RPMI8226 (cell line): ENCODE measurements at regions not wholly inside any gene's neighbourhood (a gene's known extent, or its start where the extent isn't known, plus 50 kb on each side); places are given as distances from the start of the nearest gene placed in this dataset.
"Not testable (repeated sequence)": the region's sequence is repeated elsewhere in the genome, so short reads cannot be mapped to it uniquely, and the experiment has no call there.

ENCODE experiments used
- DNase-seq: peaks from one replicate; pipeline ENCODE4 v3.0.0-alpha.2; 2015

GRCh38 chr2:145782607-145783006 lies 1262.7 kb upstream of the ZEB2 start:
- DNase-seq, result not testable (repeated sequence)

GRCh38 chr2:145777914-145778313 lies 1258.0 kb upstream of the ZEB2 start:
- DNase-seq, result no peak

DNA sequence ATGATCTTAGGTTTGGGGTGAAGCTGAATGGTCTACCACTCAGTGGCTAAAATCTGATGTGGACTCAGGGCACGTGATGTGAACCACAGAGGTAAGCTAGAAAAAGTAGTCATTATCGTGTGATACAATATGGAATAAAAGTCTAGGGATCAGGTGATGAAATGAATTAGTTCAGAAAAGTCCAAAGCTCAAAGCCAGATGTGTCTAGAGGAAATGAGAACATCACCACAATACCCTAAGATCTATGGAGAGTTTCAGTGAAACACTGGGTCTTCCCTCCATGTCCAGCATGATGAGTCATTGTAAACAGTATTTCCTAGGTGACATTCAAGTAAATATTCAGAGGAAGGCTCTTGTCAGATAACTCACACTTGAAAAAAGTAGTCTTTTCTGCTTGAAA lies 1257.4 kb upstream of the ZEB2 start:
- no peak for DNase-seq

- no peak for DNase-seq
These were observed 1255.7 kb upstream of the ZEB2 start for GRCh38 chr2:145775591-145775990.

- no peak for DNase-seq
These were observed 1251.6 kb upstream of the ZEB2 start for GRCh38 chr2:145771525-145771924.

- no peak for DNase-seq
These were observed 1249.2 kb upstream of the ZEB2 start for GRCh38 chr2:145769011-145769716.

GRCh38 chr2:145765874-145766273 lies 1246.0 kb upstream of the ZEB2 start:
- no peak for DNase-seq

DNA sequence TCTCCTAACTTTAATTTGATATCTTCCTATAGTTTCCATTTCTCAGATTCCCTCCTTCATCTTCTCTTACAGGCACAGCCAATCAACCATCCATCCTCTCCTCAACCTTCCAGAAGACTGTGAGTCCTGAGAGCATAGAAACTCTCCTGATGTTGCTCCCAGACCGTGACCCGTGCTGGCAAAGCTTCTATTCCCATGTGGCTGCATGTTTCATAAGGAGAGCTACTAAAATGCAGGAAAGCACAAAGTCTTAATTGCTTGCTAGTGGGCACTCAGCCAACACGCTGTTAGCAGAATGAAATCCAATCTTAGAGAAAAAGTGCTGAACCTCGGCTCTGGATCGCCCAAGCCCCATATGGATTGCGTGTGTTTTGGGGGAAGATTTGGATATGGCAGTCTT lies 1244.7 kb upstream of the ZEB2 start:
- DNase-seq, result no peak

DNA sequence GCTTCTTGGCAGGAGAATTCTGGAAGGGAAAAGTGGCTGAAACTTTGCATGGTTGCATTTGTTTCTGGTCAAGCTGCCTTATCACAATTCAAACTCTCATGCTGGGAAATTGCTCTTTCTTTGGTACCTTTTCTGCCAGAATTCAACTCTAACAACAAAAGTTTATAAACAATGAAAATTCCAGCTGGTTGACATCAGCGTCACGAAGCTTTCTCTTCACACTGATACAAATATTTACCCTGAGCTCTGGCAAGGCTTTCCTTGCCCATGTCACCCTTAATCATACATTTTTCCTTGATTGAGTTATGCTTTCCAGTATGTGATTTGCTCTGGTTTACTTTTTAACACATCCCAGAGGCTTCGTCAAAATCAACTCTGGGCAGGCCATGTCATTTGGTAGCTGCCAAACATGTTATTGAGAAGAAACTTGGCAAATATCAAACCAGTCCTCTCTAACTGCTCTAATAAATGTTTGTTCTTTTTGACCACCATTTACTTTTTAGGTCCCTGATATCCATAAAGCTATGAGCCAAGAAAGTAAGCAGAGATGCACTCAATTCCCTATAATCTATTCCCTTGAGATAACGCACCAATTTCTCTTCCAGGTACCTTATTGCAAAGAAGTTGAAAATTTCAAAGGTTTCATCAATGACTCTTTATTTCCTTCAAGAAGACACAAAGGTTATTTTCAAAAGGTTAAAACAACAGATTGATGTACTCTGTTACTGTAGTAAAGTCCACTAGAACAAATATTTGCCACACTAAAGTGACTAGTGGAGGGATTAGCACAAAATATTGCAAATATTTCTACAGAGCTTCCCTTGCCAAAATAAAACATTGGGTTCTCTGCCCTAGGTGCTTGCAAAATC lies 1241.1 kb upstream of the ZEB2 start:
- DNase-seq, result no peak

GRCh38 chr2:145759228-145759915 lies 1239.5 kb upstream of the ZEB2 start:
- DNase-seq, result no peak

DNA sequence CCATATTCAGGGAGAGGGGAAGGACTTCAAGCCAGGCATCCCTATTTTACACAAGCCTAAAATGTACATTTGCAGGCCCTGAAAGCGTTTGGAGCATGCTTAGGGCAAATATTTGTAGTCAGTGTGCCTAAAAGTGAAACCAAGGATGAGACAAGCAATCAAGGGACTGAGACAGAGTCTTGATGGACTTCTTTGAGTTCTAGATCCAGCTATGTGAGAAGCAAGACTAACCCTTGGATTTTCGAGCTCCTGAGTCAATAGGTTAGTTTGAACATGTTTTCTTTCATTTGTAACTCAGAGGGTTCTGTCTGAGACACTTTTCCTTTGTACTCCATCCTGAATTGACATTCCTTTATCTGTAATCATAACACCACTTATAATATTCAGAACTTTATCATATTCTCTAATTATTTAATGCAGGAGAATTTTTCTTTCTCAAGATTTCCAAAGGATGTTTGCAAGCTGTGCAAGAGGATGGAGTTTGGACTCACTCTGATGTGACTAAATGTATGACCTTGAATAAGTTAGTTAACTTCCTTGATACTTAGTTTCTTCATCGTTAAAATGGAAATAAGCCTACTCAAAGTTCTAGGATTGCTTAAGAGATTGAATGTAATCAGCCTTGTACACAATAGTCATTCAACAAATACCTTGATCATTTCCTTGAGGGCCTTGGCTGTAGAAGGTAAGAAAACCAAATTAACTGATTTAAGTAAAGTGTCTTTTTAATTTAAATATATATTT lies 1237.8 kb upstream of the ZEB2 start:
- no peak for DNase-seq

- no peak for DNase-seq
These were observed 1235.3 kb upstream of the ZEB2 start for GRCh38 chr2:145755019-145755837.

DNA sequence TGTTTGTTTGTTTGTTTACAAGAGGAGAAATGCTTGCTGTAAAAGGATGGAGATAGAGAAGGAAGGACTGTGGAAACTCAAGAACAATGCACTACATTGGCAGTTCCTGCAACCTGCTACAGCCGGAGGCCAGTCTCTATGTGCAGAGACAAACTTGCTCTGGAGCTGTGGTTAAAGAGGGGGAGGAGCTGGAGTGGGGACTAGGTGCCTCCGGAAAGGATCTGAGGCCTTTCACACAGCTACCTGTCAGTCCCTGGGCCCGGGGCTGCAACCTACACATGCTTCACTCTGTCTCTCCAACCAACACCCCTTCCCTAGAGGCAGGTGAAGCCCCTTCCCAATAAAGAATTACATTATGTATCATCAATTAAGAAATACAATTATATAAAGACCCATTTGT lies 1234.0 kb upstream of the ZEB2 start:
- DNase-seq, result no peak

DNA sequence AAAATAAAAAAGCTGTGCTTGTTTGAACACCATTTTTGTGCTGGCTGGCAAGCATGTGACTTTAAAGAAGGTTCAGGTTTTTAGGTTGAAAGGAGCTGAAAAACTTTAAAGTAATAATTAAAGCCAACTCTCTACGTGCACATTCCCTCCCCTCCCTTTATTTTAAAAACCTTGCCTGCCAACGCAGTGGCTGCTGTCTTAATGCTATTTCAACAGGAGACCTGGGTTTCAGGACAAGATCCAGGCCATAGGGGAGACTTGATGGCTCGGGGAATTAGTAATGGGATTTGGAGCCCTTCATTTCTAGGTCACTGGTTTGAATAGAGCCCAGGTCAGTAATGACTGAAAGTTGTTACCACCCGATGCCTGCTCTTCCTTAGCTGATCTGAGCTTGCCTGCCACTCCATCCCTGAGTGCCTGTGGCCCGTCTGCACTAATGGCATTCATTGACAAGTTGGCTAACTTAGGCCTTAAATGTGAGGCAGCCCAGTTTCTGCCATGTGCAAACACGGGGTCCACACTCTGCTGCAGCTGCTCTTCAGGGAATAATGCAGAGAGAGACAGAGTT lies 1233.2 kb upstream of the ZEB2 start:
- DNase-seq, result no peak

DNA sequence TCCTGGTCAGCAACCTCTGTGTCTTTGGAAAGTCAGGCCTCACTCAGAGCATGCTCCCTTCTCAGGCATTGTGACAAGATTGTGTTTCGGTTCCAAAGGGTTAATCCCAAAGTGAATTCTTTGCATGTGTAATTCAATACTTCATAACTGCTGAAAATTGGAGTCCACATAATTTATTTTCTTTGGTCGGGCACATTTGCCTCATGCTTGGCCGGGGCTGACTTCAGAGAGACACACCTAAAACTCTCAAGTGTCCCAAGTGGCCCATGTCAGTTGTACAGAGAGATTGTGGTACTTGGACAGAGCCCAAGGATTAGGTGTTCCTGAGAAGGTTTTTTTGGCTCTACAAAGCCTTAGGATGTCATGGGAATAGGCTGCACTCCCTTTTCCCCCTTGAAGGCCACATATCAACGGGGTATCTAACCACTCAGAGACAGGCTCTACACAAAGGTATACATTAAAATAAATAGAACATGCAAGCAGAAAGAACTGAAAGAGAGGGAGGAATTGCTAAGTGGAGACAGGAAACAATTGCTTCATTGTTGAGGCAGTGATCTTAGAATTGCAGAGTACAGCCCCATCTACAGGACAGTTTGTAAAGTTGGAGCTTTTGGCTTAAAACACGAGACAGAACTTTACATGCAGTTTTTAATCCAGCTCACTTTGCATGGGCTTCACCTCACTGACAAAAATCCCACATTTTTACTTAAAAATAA lies 1232.3 kb upstream of the ZEB2 start:
- DNase-seq, result peak; percentile 4

- DNase-seq, result no peak
These were observed 1231.7 kb upstream of the ZEB2 start for GRCh38 chr2:145751629-145752028.

DNA sequence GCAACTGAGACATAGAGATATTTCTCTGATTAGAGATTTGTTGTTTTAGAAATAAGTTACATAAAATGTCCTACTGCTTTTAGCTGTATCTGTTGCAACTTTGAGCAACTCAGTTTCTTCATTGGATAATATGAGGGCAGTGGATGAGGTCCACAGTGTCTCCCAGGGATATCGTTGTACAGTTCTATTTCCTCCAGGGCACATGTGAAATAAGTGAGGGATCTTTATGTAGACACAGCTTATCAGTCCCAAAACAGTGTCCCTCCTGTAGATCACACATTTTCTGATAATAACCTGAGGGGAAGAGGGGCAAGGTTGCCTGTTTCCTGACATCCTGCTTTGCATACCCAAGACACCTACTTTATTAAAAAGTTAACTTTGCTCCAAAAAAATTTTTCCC lies 1231.2 kb upstream of the ZEB2 start:
- DNase-seq, result no peak

DNA sequence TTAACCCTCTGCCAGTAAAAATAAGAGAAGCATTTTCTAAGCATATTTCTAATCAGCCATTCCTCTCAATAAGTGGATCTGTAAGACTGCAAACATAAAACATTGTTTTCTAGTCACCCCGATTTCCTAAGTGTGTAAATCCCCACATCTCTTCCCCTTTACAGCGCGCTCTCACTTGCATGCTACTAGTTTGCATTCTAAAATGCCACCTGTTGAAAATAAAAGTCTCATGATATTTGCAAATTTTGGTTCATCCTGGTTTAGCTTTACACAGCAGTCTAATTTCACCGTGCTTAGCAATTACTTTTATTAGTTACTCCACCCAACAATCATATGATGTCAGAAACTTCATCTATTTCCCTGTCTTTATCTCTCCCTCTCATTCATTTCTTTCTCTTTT lies 1230.7 kb upstream of the ZEB2 start:
- no peak for DNase-seq

DNA sequence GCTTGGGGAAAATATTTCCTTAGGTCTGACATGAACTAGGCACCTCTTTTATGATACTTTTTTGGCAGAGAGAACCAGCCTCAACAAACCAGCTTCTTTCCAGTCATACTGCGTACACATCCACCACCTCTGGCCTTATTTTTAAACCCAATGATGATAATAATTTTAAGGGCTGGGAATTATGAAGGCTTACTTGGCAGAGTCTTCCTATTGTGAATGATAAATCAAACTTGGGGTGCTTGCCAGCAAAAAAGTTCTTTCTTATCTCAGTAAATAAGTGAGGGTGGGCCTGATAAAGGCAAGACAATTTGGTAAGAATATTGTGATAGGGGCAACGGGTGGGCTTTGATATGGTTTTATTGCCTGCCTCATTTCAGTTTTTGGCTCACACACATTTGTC lies 1230.2 kb upstream of the ZEB2 start:
- DNase-seq, result no peak

- no peak for DNase-seq
These were observed 1229.6 kb upstream of the ZEB2 start for GRCh38 chr2:145749556-145749955.

DNA sequence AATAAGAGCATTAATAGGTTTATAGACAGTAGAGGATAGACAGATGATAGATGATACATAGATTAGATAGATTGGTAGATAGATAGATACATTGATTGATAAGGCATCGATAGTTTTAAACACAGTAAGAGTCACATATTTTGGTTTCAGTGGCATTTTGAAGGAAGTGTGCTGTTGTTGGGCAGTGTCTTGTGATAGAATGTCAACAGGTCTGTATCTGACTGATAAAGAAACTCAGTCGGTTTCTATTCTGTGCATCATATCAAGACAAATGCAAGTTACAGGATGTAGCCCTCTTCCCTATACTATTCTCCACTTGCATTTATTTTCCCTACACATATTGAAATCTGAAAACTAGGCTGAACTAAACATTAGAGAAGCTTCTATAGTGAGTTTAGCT lies 1229.0 kb upstream of the ZEB2 start:
- DNase-seq, result no peak
